HG02840 (cell line): ENCODE measurements at regions not wholly inside any gene's neighbourhood (a gene's known extent, or its start where the extent isn't known, plus 50 kb on each side); places are given as distances from the start of the nearest gene placed in this dataset.
"Not testable (repeated sequence)": the region's sequence is repeated elsewhere in the genome, so short reads cannot be mapped to it uniquely, and the experiment has no call there.

ENCODE experiments used
- ATAC-seq: cut with Tn5 transposase; IDR thresholded peaks from one replicate; pipeline ENCODE4 v1.9.1; 2021; ENCODE audit warnings: mild to moderate bottlenecking, moderate library complexity, moderate number of reproducible peaks; ENCODE audit not compliant: unreplicated experiment, low FRiP score

DNA sequence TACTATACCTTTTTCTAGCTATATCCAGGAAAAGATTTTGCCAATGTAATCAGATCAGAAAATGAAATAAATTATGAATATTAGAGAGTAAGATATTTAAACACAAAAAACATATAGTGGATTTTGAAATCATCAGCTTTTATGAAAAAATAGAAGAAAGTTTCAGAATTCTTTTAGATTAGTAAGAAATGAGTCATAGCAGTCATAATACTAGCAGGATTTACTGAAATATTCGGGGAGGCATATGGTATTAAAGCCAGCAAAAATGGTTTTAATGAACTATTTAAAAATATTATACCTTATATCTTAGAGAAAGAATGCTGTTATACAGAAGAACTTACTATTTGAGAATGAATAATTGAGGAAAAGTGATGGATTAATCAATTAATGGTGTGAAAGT, 303.6 kb upstream of the NUDT12 start:
- ATAC-seq, result no peak

GRCh38 chr5:103862398-103862797, 299.8 kb upstream of the NUDT12 start:
- no peak for ATAC-seq

- ATAC-seq, result no peak
Measured at GRCh38 chr5:103860327-103860726, 297.7 kb upstream of the NUDT12 start.

DNA sequence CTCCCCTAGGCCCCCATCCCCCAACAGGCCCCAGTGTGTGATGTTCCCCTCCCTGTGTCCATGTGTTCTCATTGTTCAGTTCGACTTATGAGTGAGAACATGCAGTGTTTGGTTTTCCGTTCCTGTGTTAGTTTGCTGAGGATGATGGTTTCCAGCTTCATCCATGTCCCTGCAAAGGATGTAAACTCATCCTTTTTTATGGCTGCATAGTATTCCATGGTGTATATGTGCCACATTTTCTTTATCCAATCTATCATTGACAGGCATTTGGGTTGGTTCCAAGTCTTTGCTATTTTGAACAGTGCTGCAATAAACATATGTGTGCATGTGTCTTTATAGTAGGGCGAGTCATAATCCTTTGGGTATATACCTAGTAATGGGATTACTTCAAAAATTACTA, 295.8 kb upstream of the NUDT12 start:
- ATAC-seq, result not testable (repeated sequence)

GRCh38 chr5:103851091-103851490, 288.5 kb upstream of the NUDT12 start:
- no peak for ATAC-seq

DNA sequence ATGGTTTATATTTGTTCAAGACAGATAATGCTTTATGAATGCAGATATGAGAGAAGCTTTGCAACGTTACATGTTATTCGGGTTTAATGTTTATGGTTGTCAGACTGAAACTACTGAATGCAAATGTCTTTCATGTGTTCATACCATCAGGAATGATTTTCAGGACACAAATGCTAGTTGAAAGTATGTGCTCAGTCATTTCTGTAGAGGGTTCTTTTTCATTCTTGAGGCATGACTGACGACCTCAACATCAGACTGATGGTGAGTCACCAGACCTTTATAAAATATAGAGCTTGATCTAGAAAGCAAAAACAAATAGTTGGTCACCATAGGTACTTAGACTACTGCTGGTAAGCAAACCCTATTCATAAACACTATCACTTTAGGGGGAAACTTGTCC, 287.3 kb upstream of the NUDT12 start:
- no peak for ATAC-seq

GRCh38 chr5:103847060-103847459, 284.5 kb upstream of the NUDT12 start:
- ATAC-seq, result no peak

GRCh38 chr5:103842936-103843335, 280.3 kb upstream of the NUDT12 start:
- ATAC-seq, result no peak

DNA sequence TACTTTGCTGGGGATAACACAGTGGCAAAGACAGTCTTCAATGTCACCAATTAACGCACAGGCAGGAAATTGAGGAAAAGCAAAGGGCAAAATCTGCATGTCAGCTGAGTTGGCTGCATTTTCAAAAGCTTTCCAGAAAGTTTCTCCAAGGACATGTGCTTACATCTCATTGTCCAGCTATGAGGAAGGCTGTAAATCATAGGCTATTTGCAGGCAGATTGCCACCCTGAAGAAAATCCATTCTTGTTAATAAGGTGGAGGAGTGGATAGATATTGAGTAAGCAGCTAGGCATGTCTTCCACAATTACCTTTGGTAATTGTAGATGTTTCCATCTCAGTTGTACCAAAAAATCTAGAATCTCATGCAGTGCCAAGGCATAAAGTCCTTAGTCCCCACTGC, 278.0 kb upstream of the NUDT12 start:
- ATAC-seq, result no peak

- no peak for ATAC-seq
Measured at GRCh38 chr5:103834216-103834615, 271.6 kb upstream of the NUDT12 start.

- no peak for ATAC-seq
Measured at GRCh38 chr5:103829585-103829984, 267.0 kb upstream of the NUDT12 start.

DNA sequence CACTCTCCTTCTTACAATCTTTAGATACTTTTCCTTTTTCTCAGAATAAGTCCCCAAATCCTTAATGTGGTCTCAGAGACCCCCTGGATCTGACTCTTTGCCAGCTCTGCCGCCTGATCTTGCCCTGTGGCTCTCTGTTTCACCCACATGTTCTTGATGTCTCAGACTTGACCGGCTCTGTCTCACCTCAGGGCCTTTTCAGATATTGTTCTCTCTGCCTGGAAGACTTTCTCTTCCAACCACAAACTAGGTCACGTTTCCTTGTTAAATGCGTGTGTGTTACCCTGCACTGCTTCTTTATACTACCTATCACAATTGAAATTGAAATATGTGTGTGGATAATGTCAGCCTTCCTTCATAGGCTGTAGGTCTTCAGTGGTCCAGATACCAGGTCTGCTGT, 265.4 kb upstream of the NUDT12 start:
- no peak for ATAC-seq

DNA sequence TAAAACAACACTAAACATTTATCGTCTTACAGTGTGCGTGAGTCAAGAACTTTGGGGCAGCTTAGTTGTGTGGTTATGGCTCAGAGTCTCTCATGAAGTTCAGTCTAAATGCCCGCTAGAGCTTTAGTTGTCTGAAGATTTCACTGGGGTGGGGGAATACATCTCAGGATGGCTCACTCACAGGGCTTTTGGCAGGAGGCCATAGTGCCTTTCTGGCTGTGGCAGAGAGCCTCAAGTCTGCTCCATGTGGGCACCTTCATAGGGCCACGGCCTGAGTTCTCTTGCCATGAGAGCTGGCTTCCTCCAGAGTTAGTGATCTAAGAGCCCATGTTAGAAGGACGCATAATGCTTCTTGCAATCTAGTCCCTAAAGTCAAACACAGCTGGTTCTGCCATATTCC, 258.8 kb upstream of the NUDT12 start:
- no peak for ATAC-seq

- no peak for ATAC-seq
Measured at GRCh38 chr5:103808464-103809106, 246.0 kb upstream of the NUDT12 start.

- no peak for ATAC-seq
Measured at GRCh38 chr5:103804711-103805110, 242.1 kb upstream of the NUDT12 start.

DNA sequence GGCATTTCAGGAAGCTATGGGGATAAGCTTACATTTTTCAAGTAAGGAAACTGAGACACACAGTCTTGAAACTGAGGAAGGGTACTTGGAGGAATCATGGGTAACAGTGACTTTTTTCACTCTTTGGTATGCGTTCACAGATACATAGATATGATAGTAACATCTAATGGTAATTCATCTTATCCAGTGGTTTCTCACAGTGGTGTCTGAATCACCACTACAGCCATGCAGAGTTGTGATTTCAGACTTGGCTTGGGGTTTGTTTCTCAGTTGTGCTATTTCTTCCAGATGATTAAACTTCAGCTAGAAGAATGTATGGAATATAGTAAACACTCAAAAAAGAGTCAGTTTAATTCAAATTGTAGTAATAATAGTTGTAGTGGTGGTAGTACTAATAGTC, 239.1 kb upstream of the NUDT12 start:
- no peak for ATAC-seq

- no peak for ATAC-seq
Measured at GRCh38 chr5:103800741-103801495, 238.3 kb upstream of the NUDT12 start.

- no peak for ATAC-seq
Measured at GRCh38 chr5:103793595-103794182, 231.1 kb upstream of the NUDT12 start.

GRCh38 chr5:103785569-103785968, 223.0 kb upstream of the NUDT12 start:
- ATAC-seq, result no peak

DNA sequence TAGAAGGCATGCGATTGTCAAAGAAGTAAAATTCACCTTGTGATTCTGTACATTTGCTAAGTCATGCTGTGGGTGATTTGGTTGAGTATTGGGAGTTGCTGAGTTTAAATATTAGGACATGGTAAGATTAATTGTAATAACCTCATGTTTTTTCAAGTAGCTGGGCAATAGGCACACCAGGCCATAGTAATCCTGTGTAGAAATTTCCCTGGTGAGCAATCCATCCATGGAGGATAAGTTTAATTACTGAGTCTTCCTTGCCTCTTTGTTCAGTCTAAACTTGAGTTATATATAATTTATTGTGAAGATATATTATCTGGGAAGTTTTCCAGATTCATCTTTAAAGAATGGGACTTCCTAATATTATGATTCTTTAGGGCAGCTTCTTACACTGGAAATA, 221.1 kb upstream of the NUDT12 start:
- ATAC-seq, result no peak

- no peak for ATAC-seq
Measured at GRCh38 chr5:103780794-103781193, 218.2 kb upstream of the NUDT12 start.

DNA sequence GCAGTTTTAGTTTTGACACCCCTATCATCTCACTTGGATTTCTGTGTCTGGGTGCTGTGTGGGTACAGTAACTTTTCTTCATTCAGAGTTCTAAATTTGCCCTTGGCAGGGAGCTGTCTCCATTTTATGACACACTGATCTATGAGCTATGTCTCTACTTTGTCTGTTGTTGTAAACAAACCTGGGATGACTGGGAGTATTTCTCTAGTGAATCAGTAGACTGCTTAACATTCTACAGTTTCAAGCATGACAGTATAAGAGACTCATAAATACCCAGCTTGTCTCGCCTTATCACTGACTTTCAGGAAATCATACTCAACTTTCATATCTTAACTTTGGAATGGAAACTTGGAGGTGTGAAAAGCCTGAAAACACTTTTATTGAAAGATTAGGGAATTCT, 212.1 kb upstream of the NUDT12 start:
- ATAC-seq, result no peak
